GM19397 (cell line): ENCODE measurements at regions not wholly inside any gene's neighbourhood (a gene's known extent, or its start where the extent isn't known, plus 50 kb on each side); places are given as distances from the start of the nearest gene placed in this dataset.

Experiments
- ATAC-seq: cut with Tn5 transposase; IDR thresholded peaks from one replicate; pipeline ENCODE4 v1.9.1; 2021; ENCODE audit warnings: mild to moderate bottlenecking, moderate library complexity; ENCODE audit not compliant: unreplicated experiment

DNA sequence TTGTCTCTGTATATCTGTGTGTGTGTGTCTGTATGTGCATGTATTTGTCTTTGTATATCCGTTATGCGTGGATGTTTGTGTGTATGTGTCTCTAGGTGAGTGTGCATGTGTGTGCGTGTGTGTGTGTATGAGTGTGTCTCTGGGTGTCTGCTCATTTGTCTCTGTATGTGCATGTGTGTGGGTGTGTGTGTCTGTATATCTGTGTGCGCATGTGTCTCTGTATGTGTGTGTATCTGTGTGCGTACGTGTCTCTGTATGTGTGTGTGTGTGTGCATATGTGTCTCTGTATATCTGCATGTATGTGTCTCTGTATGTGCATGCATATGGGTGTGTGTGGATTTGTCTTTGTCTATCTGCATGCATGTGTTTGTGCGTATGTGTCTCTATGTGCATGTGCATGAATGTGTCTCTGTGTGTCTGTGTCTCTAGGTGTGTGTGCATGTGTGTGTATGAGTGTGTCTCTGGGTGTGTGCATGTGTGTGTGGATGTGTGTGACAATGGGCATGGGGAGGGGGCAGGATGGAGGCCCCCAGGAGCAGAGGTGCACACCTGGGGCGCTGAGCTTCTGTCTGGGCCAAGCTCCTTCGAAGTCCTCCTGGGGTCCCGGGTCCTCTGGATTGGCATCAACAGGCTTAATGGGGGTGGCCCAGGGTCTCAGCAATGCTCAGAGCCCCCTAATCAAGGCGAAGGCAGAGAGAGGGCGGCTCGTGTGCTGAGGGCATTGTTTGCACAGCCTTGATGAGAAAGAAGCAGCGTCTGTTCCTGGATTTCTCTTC, 373.4 kb upstream of the IRX4 start:
- no peak for ATAC-seq

GRCh38 chr5:2254880-2255750, 372.4 kb upstream of the IRX4 start:
- no peak for ATAC-seq

GRCh38 chr5:2254406-2254805, 371.7 kb upstream of the IRX4 start:
- no peak for ATAC-seq

GRCh38 chr5:2253040-2253975, 370.6 kb upstream of the IRX4 start:
- ATAC-seq = no peak

DNA sequence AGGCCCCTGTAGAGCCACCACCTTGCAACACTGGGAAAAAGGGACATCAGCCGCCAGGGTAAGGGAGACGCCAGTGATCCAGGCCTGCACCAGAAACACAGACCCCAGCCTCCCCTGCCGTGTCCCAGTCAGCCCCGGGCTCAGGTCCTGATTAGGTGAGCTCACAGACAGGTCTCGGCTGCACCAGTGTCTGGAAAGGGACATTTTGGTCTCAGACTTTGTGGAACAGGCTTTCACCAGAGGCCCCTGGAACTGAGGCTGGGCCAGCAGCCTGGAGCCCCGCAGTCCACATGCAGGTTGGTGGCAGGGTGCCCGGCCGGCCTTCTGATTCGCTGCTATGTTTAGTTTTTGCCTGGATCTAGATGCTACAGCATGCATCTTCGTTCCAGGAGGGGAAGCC, 369.0 kb upstream of the IRX4 start:
- no peak for ATAC-seq

DNA sequence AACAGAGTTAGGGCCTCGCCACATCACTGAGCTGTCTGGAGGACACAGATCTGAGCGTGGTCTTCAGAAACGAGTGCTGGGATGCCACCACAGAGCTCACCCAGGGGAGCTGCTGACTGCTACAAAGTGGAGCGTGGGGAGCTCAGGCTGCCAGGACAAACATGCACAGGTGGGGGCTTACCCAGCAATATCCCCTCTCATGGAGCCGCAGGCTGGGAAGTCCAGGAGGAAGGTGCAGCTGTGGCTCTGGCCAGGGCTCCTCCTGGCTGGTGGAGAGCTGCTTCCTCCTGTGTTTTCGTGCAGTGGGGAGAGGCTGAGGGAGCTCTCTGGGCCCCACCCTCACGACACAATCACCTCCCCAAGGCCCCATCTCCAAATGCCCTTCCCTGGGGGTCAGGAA, 368.6 kb upstream of the IRX4 start:
- no peak for ATAC-seq

DNA sequence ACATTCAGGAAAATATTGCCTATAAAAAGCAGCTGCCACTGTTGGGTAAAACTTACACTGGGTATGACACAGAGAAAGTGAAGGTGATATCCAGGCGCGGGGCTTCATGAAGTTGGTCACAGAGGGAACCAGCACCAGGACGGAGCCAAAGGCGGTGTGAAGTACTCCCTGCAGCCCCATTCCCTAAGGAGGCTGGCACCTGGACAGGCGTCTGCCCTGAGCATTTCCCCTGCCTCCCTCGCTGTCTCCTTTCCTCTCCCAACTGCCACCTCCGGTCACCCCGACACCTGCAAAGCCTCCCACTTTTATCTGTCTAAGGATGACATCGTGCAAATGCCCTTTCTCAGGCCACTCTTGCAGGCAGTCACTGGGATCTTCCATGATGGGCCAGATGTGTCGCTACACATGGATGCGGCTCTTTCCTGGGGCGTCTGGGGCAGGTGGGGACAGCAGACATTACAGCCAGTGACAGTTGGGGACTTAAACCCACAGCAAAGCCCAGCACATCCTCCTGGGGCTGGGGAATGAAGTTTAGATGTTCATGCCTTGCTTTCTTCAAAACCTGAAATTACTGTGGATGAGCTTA, 367.7 kb upstream of the IRX4 start:
- ATAC-seq = no peak

GRCh38 chr5:2249442-2249841, 366.7 kb upstream of the IRX4 start:
- no peak for ATAC-seq

DNA sequence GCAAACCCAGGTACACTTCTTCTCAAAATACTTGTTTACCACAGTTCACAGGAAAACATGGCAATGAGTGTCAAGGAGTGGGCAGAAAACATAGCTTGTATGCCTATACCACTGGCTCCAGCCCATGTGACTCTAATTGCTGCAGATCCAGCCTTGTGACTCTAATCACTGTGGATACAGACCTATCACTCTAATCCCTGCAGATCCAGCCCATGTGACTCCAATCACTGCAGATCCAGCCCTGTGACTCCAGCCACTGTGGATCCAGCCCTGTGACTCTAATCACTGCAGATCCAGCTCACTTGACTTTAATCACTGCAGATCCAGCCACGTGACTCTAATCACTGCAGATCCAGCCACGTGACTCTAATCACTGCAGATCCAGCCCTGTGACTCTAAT, 366.3 kb upstream of the IRX4 start:
- no peak for ATAC-seq

- ATAC-seq = no peak
These were observed 359.8 kb upstream of the IRX4 start for GRCh38 chr5:2242539-2242938.

DNA sequence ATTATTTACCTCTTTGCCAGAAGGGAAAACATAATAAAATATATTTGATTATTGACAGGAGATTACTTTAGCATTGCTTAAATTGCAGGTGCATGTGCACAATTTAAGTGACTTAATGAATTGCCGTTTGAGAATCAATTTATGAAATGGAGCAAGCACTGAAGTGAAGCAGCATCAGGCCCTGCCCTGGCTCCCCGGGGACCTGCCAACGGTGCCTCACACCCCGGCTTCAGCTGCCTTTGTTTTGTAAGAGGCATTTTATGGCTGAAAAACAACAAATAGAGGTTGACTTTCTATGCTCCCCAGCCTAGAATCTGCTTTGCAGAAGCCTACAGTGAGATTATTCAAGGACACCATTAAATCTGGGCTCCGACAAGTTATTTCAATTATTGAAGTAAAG, 359.1 kb upstream of the IRX4 start:
- ATAC-seq = no peak

- ATAC-seq = no peak
These were observed 357.6 kb upstream of the IRX4 start for GRCh38 chr5:2240118-2240904.

DNA sequence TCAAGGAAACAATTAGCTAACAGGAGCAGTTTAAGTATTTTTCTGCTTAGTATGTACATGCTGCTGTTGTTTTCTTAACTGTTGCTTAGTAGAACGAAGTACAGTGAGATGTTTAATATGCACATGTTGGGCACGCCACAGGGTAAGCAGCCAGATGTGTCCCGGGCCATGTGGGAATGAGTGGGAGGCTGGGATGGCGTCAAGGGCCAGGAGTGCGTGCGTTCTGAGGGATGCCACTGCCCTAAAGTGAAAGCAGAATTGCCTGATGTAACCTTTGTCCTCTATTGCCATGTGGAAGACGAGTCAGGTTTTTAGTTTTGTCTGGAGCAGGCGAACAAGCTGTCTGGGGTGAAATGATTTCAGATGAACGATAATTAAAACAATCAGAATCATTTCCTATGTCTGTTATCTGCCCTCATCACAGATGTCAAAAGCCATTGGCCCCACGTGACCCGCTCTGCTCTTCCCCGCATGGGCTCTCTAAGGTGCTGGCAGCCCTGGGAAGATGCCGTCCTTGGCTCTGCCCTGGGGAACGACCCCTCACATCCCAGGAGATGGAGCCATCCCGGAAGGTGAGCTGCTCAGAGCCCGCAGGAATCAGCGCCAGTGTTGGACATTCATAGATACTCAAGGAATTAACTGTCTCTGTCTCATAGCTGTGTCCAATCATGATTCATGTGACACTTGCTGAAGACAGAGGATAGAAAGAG, 356.6 kb upstream of the IRX4 start:
- ATAC-seq = no peak

DNA sequence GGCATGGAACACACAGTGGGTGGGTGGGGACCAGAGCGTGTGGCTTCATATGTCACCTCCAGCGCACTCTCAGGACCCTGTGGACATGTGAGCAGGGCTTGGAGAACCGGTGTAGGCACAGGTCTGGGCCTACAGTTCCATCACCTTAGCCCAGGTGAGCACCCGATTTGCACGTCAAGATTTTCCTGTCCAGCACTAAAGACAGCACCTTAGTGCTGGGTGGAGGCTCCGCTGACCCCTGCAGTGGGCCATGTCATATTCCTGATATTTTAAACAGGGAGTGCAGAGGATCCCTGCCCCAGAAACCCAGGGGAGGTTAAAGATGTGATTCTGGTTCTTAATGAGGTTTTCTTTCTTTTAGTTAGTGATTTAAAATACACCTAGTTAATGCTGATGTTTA, 356.0 kb upstream of the IRX4 start:
- no peak for ATAC-seq

GRCh38 chr5:2227433-2227832, 344.7 kb upstream of the IRX4 start:
- no peak for ATAC-seq

- no peak for ATAC-seq
These were observed 342.0 kb upstream of the IRX4 start for GRCh38 chr5:2224689-2225088.

GRCh38 chr5:2223303-2223702, 340.6 kb upstream of the IRX4 start:
- ATAC-seq = no peak

- no peak for ATAC-seq
These were observed 339.7 kb upstream of the IRX4 start for GRCh38 chr5:2222246-2222992.

GRCh38 chr5:2221450-2221849, 338.7 kb upstream of the IRX4 start:
- no peak for ATAC-seq
